Heart right ventricle (tissue), 16 donors: ENCODE measurements at regions not wholly inside any gene's neighbourhood (a gene's known extent, or its start where the extent isn't known, plus 50 kb on each side); places are given as distances from the start of the nearest gene placed in this dataset.

Experiments
- ATAC-seq, 8 donors: fragments of 200-7000 bp; cut with Tn5 transposase; one replicate each; pipeline ENCODE4 v1.9.1; 2020; ENCODE audit warnings: mild to moderate bottlenecking in 8 of 8, moderate library complexity in 8 of 8, moderate number of reproducible peaks in 1 of 8
- DNase-seq, 2 donors: peaks; one replicate each; pipeline ENCODE4 v3.0.0-alpha.2; 2020
- H3K27ac ChIP-seq, 10 donors: fragments of 200-600 bp; sonication (generic) in 2 of 10; one replicate each; pipeline versions ENCODE4 v1.5.0 to v1.8.0; 2020 to 2022; ENCODE audit warnings: mild to moderate bottlenecking in 3 of 10
- H3K27me3 ChIP-seq, 7 donors: fragments of 200-600 bp; one replicate each; pipeline ENCODE4 v1.8.0; 2021 to 2022; ENCODE audit warnings: mild to moderate bottlenecking in 2 of 7
- H3K36me3 ChIP-seq, 9 donors: fragments of 200-600 bp; sonication (generic) in 1 of 9; one replicate each; pipeline versions ENCODE4 v1.5.0 to v1.8.0; 2020 to 2022; ENCODE audit warnings: mild to moderate bottlenecking in 2 of 9
- H3K4me1 ChIP-seq, 9 donors: fragments of 200-600 bp; sonication (generic) in 1 of 9; one replicate each; pipeline versions ENCODE4 v1.5.0 to v1.8.0; 2020 to 2022; ENCODE audit warnings: mild to moderate bottlenecking in 4 of 9
- H3K4me3 ChIP-seq, 10 donors: fragments of 200-600 bp; sonication (generic) in 2 of 10; one replicate each; pipeline versions ENCODE4 v1.5.0 to v1.8.0; 2020 to 2022; ENCODE audit warnings: mild to moderate bottlenecking in 7 of 10, moderate library complexity in 2 of 10
- H3K9me3 ChIP-seq, 11 donors: fragments of 200-600 bp in 10 of 11; sonication (generic) in 2 of 11; one replicate each; pipeline versions ENCODE4 v1.5.0 to v1.8.0; 2013 to 2022; ENCODE audit warnings: mild to moderate bottlenecking in 2 of 11, control low read depth in 1 of 11, moderate library complexity in 1 of 11
- WGBS, 2 donors: extraction: QIAGEN DNeasy Blood & Tissue Kit; methylation state at CpG; one replicate each; pipeline ENCODE4 v1.1.7; 2013; ENCODE audit warnings: inconsistent platforms in 1 of 2; 5-methylcytosine and 5-hydroxymethylcytosine counted together
- intact Hi-C, 10 donors: fragments of 100-400 bp; cut with DNase I; formaldehyde crosslinking; loops; one replicate each; pipeline versions ENCODE4 v1.11.1 to v1.14.2; 2022
- TF ChIP-seq, protein P1 (sequence below), 9 donors: fragments of 200-600 bp; sonication (generic) in 2 of 9; IDR thresholded peaks; one replicate each; pipeline versions ENCODE4 v1.5.0 to v1.8.0; 2021 to 2022; ENCODE audit warnings: antibody characterized with exemption in 9 of 9, mild to moderate bottlenecking in 5 of 9, moderate library complexity in 1 of 9
- donor health status: Arrhythmogenic right ventricular cardiomyopathy.
- donor health status: ischemic (EF 13 %, LVEDD 7.1; RV severe dilation, severe dysfunction).
- donor health status: healthy with polysubstance abuse.
- donor health status: DM: no; HTN: yes; CAD: no.
- donor health status: DM: no; HTN: no; CAD: no.
- donor health status: ischemic (EF 25% LVEDD 6.9; RV normal size, moderate dysfunction).
- donor health status: ischemic (EF 25% LVEDD 5.7; RV mildly dilated, moderate dysfunction).
- donor health status: healthy.
- donor health status: DM: yes; HTN: yes; CAD: no.
- donor health status: Ischemic cardiomyopathy.
- donor health status: ischemic (EF 35%, LVEDD 5.7; RV mildly dilated, moderate dysfunction).
- donor health status: nonischemic (EF 11% LVEDD 7.7; RV severe dilation, severe dysfunction).
- donor health status: DM: yes; HTN: yes; CAD: no.
- donor health status: PGD.
- donor health status: ischemic (EF 29% LVEDD 5.4; RV normal size, mild dysfunction).
- donor health status: nonischemic (EF 23%, LVEDD 6.1; RV moderate dilation, normal function).

DNA sequence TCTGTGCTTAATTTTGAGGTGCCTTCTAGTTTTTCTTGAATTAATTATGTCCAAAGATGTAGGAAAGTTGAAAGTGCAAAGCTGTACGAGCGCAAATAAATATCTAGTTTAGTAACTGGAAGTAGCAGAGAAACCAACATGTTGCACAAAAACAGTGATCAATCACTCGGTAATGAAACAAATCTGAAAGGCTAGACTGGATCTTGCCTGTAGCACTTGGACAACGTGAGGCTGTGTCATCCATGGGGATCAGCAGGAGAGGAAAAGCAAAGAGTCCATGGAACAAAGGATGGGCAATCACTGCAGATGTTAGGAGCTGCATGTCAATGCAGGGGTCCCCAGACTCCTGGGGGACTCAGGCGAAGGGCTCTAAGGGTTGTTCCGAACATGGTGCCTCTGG is 424.2 kb downstream of the IRX1 start:
- peaks cover 0 to 3% (median 0%) of the 10 kb centered on the region in 11 donors for H3K9me3 ChIP-seq
- TF ChIP-seq, protein P1, sequence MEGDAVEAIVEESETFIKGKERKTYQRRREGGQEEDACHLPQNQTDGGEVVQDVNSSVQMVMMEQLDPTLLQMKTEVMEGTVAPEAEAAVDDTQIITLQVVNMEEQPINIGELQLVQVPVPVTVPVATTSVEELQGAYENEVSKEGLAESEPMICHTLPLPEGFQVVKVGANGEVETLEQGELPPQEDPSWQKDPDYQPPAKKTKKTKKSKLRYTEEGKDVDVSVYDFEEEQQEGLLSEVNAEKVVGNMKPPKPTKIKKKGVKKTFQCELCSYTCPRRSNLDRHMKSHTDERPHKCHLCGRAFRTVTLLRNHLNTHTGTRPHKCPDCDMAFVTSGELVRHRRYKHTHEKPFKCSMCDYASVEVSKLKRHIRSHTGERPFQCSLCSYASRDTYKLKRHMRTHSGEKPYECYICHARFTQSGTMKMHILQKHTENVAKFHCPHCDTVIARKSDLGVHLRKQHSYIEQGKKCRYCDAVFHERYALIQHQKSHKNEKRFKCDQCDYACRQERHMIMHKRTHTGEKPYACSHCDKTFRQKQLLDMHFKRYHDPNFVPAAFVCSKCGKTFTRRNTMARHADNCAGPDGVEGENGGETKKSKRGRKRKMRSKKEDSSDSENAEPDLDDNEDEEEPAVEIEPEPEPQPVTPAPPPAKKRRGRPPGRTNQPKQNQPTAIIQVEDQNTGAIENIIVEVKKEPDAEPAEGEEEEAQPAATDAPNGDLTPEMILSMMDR (IDR thresholded peaks at IDR 0.05): no peak
- intact Hi-C loops: no loop called here
- WGBS, 2 donors: 85 to 87% methylated on average over 6 of the region's 6 CpGs
- no peak for DNase-seq
- H3K27me3 ChIP-seq: no peaks in the 10 kb centered on the region
- H3K4me1 ChIP-seq: peaks cover 0 to 24% (median 0%) of the 10 kb centered on the region in 9 donors
- H3K27ac ChIP-seq: peak overlapping the region in 9 of 10 donors; percentile 18 to 64 (median 35)
- H3K4me3 ChIP-seq: no peak overlapping the region
- no peaks in the 10 kb centered on the region for H3K36me3 ChIP-seq
- ATAC-seq: no peak

- no peak for DNase-seq
- no peaks in the 10 kb centered on the region for H3K36me3 ChIP-seq
- WGBS, 2 donors: 37 to 58% methylated on average over 3 of the region's 3 CpGs
- no peak overlapping the region for H3K4me3 ChIP-seq
- TF ChIP-seq, protein P1 (IDR thresholded peaks at IDR 0.05): no peak
- no peak for ATAC-seq
- H3K27ac ChIP-seq: peak overlapping the region in 6 of 10 donors; percentile 31 to 64 (median 38)
- peaks cover 0 to 24% (median 0%) of the 10 kb centered on the region in 9 donors for H3K4me1 ChIP-seq
- H3K9me3 ChIP-seq: peaks cover 0 to 3% (median 0%) of the 10 kb centered on the region in 11 donors
- H3K27me3 ChIP-seq: no peaks in the 10 kb centered on the region
- intact Hi-C loops: no loop called here
Observed at GRCh38 chr5:4020400-4020799, 424.8 kb downstream of the IRX1 start.

DNA sequence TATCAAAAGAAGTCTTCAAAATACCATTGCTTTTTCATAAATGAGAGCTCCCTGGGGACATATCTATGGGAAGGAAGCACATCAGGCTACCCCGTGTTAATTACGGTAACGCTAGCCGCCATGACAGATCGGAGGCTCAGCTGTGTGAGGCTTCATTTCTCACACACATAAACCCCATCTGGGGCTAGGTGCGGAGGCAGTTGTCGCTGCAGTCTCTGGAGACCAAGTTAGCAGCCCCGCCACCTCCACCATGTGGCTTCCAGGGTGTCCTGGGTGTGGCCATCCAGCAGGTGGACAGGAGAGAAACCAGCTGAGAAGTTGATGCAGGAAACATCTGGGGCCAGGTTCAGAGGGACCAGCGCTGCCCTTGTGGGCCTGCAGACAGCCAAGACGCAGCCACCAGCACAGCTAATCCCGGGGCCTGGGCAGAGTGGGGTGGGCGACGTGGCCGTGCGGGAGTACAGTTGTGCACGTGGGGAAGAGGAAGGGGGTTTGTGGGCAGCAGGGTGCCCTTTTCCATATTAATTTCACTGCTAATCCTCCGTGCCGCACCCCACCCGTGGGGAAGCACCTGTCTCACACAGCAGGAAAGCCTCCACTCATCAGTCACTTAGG is 426.5 kb downstream of the IRX1 start:
- 85 to 87% methylated on average over 19 of the region's 19 CpGs for WGBS, 2 donors
- Histone ChIP-seq H3K27ac (peak overlapping the region in 1 of 10 donors; percentile 5), H3K36me3 (no peaks in the 10 kb centered on the region), H3K4me1 (peaks cover 0 to 18% (median 0%) of the 10 kb centered on the region in 9 donors), H3K9me3 (peaks cover 0 to 4% (median 0%) of the 10 kb centered on the region in 11 donors), H3K27me3 (no peaks in the 10 kb centered on the region), H3K4me3 (no peak overlapping the region)
- TF ChIP-seq, protein P1 (IDR thresholded peaks at IDR 0.05): no peak
- intact Hi-C loops: no loop called here
- DNase-seq (no peak), ATAC-seq (no peak)

GRCh38 chr5:4023091-4023752 is 427.6 kb downstream of the IRX1 start:
- H3K4me3 ChIP-seq: no peak overlapping the region
- TF ChIP-seq, protein P1 (IDR thresholded peaks at IDR 0.05): no peak
- WGBS, 2 donors: 75 to 78% methylated on average over 23 of the region's 23 CpGs
- no peaks in the 10 kb centered on the region for H3K27me3 ChIP-seq
- DNase-seq (peak in 1 of 2 donors; percentile 50), ATAC-seq (peak; percentile 15 to 70 (median 50))
- H3K36me3 ChIP-seq: no peaks in the 10 kb centered on the region
- peak overlapping the region in 1 of 10 donors; percentile 5 for H3K27ac ChIP-seq
- H3K9me3 ChIP-seq: peaks cover 0 to 4% (median 0%) of the 10 kb centered on the region in 11 donors
- peaks cover 0 to 24% (median 0%) of the 10 kb centered on the region in 9 donors for H3K4me1 ChIP-seq
- intact Hi-C loops: no loop called here
